Neutrophil (primary cell): ENCODE measurements at regions not wholly inside any gene's neighbourhood (a gene's known extent, or its start where the extent isn't known, plus 50 kb on each side); places are given as distances from the start of the nearest gene placed in this dataset.

ENCODE experiments used
- H3K27ac ChIP-seq: fragments of 200-600 bp; sonication (generic); 2 replicates; pipeline ENCODE4 v1.5.1; 2016; ENCODE audit warnings: mild to moderate bottlenecking, moderate library complexity
- H3K27me3 ChIP-seq: fragments of 200-600 bp; sonication (generic); 2 replicates; pipeline ENCODE4 v1.6.0; 2016; ENCODE audit warnings: mild to moderate bottlenecking
- H3K36me3 ChIP-seq: fragments of 200-600 bp; sonication (generic); 2 replicates; pipeline ENCODE4 v1.5.1; 2017
- H3K4me1 ChIP-seq, 2 experiments: fragments of 200-600 bp in 1 of 2; sonication (generic) in 1 of 2; 1 replicate in 1 of 2; 2 replicates in 1 of 2; pipeline versions ENCODE4 v1.5.1 to v1.6.1; 2013 to 2016; ENCODE audit warnings: low read depth in 1 of 2, low read length in 1 of 2, mild to moderate bottlenecking in 1 of 2, moderate library complexity in 1 of 2; ENCODE audit not compliant: control insufficient read depth in 1 of 2, insufficient read depth in 1 of 2
- H3K4me3 ChIP-seq, 2 experiments: fragments of 200-600 bp in 1 of 2; sonication (generic) in 1 of 2; 1 replicate in 1 of 2; 2 replicates in 1 of 2; pipeline ENCODE4 v1.5.1; 2013 to 2016; ENCODE audit warnings: low read depth in 1 of 2, low read length in 1 of 2, mild to moderate bottlenecking in 1 of 2, moderate library complexity in 1 of 2
- H3K9me3 ChIP-seq: fragments of 200-600 bp; sonication (generic); 2 replicates; pipeline ENCODE4 v1.5.1; 2016
- CTCF ChIP-seq: fragments of 200-600 bp; sonication (generic); IDR thresholded peaks from 2 replicates; pipeline ENCODE4 v1.5.1; 2016; ENCODE audit warnings: antibody characterized with exemption

- TF ChIP-seq CTCF: no peak
- Histone ChIP-seq H3K36me3 (no peaks in the 10 kb centered on the region), H3K9me3 (no peaks in the 10 kb centered on the region), H3K27me3 (no peaks in the 10 kb centered on the region), H3K4me3 (no peak overlapping the region), H3K4me1 (no peaks in the 10 kb centered on the region), H3K27ac (no peak overlapping the region)
Measured at GRCh38 chr20:12014276-12014675, 96.6 kb downstream of the BTBD3 start.

DNA sequence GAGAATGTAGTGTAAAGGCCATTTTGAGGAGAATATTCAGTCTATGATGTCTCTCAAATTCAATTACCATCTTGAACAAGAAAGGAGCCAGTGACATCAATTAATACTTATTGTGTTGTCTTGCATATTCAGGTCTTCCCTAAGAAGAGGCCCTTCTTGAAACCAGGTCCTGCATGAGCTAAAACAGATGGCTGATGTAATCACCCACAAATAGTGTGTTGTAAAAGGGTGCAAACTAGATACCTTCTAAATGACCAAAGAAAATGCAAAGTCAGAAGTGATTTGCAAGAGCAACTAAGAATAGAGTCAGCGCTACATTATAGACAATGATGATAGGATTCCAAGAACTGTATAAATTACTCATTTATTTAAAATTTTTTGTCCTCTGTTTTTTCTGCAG is 97.0 kb downstream of the BTBD3 start:
- Histone ChIP-seq H3K4me3 (no peak overlapping the region), H3K9me3 (no peaks in the 10 kb centered on the region), H3K36me3 (no peaks in the 10 kb centered on the region), H3K27me3 (no peaks in the 10 kb centered on the region), H3K27ac (no peak overlapping the region), H3K4me1 (no peaks in the 10 kb centered on the region)
- no peak for TF ChIP-seq CTCF

DNA sequence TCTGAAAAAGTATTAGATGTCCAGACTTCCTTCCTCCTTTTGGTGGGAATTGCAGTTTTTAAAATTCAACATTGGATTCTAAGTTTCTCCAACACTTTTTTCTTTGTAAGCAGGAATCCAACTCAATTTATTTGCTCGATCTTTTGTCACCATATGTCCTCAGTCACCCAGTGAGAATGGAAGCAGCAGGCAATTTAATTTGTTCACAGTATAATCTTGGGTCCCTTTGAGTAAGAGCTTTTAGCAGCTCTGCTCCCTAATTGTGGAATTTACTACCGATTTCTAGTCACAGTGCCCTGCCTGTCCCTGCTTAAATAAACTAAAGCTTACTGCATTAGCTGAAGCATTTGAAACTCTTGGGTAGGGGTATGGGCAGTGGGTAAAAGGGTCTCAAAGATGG is 98.6 kb downstream of the BTBD3 start:
- H3K4me3 ChIP-seq: no peak overlapping the region
- H3K36me3 ChIP-seq: no peaks in the 10 kb centered on the region
- H3K27ac ChIP-seq: no peak overlapping the region
- no peaks in the 10 kb centered on the region for H3K9me3 ChIP-seq
- H3K4me1 ChIP-seq: no peaks in the 10 kb centered on the region
- no peak for TF ChIP-seq CTCF
- H3K27me3 ChIP-seq: peaks cover 12% of the 10 kb centered on the region

GRCh38 chr20:12019715-12020114 is 102.0 kb downstream of the BTBD3 start:
- Histone ChIP-seq H3K27ac (no peak overlapping the region), H3K9me3 (no peaks in the 10 kb centered on the region), H3K36me3 (no peaks in the 10 kb centered on the region), H3K4me1 (no peaks in the 10 kb centered on the region), H3K4me3 (no peak overlapping the region), H3K27me3 (peaks cover 15% of the 10 kb centered on the region)
- no peak for TF ChIP-seq CTCF

DNA sequence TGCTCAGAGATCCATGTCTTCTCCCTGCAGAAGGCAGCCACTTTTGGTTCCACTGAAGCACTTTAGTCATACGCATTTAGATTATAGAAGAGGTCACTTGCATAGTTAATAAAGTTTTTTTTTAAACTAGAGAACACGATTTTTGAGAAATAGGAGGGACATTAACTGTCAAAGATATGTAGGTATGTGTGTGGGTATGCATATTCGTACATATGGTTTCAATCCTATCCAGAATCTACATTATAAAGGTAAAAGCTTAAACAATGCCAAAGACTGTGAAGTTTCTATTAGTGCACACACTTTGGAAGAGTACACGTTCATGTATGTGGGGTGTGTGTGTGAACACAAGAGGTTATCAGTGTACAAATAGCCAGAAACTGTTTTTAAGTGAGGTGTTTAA is 103.2 kb downstream of the BTBD3 start:
- TF ChIP-seq CTCF: no peak
- H3K36me3 ChIP-seq: no peaks in the 10 kb centered on the region
- H3K27me3 ChIP-seq: peaks cover 15% of the 10 kb centered on the region
- H3K4me1 ChIP-seq: no peaks in the 10 kb centered on the region
- H3K4me3 ChIP-seq: no peak overlapping the region
- no peak overlapping the region for H3K27ac ChIP-seq
- H3K9me3 ChIP-seq: no peaks in the 10 kb centered on the region

GRCh38 chr20:12022126-12022525 is 104.4 kb downstream of the BTBD3 start:
- Histone ChIP-seq H3K27me3 (peaks cover 15% of the 10 kb centered on the region), H3K4me3 (no peak overlapping the region), H3K9me3 (no peaks in the 10 kb centered on the region), H3K27ac (no peak overlapping the region), H3K36me3 (no peaks in the 10 kb centered on the region), H3K4me1 (no peaks in the 10 kb centered on the region)
- TF ChIP-seq CTCF: no peak
